ENCODE measurements at regions not wholly inside any gene's neighbourhood (a gene's known extent, or its start where the extent isn't known, plus 50 kb on each side); places are given as distances from the start of the nearest gene placed in this dataset.
"Not testable (repeated sequence)": the region's sequence is repeated elsewhere in the genome, so short reads cannot be mapped to it uniquely, and the experiment has no call there.

- TF ChIP-seq CTCF (conservative IDR thresholded peaks at IDR 0.05; ENCODE audit: control insufficient read depth, insufficient read depth, low read depth, low read length): no peak
- H3K4me3 ChIP-seq (ENCODE audit: control insufficient read depth, low read depth, low read length): no peak overlapping the region
- no peak for DNase-seq (ENCODE audit: low read depth)
These were observed 401.4 kb upstream of the NR3C2 start for GRCh38 chr4:148843625-148844024.

- no peak for TF ChIP-seq CTCF (conservative IDR thresholded peaks at IDR 0.05; ENCODE audit: control insufficient read depth, insufficient read depth, low read depth, low read length)
- no peak for DNase-seq (ENCODE audit: low read depth)
These were observed 400.6 kb upstream of the NR3C2 start for GRCh38 chr4:148842843-148843242.

GRCh38 chr4:148837571-148837970 is 395.4 kb upstream of the NR3C2 start:
- not testable (repeated sequence) for H3K4me3 ChIP-seq (ENCODE audit: control insufficient read depth, low read depth, low read length); DNase-seq (ENCODE audit: low read depth)

More at GRCh38 chr4:148842843-148843242, 400.6 kb upstream of the NR3C2 start:
- H3K4me3 ChIP-seq (ENCODE audit: control insufficient read depth, low read depth, low read length): no peak overlapping the region

GRCh38 chr4:148834804-148835631 is 392.8 kb upstream of the NR3C2 start:
- TF ChIP-seq CTCF (conservative IDR thresholded peaks at IDR 0.05; ENCODE audit: control insufficient read depth, insufficient read depth, low read depth, low read length): no peak
- no peak overlapping the region for H3K4me3 ChIP-seq (ENCODE audit: control insufficient read depth, low read depth, low read length)
- peak; percentile 47 for DNase-seq (ENCODE audit: low read depth)

GRCh38 chr4:148831945-148832344 is 389.7 kb upstream of the NR3C2 start:
- no peak overlapping the region for H3K4me3 ChIP-seq (ENCODE audit: control insufficient read depth, low read depth, low read length)
- DNase-seq (ENCODE audit: low read depth): peak; percentile 95
- TF ChIP-seq CTCF (conservative IDR thresholded peaks at IDR 0.05; ENCODE audit: control insufficient read depth, insufficient read depth, low read depth, low read length): no peak

- DNase-seq (ENCODE audit: low read depth): no peak
- no peak for TF ChIP-seq CTCF (conservative IDR thresholded peaks at IDR 0.05; ENCODE audit: control insufficient read depth, insufficient read depth, low read depth, low read length)
- H3K4me3 ChIP-seq (ENCODE audit: control insufficient read depth, low read depth, low read length): no peak overlapping the region
These were observed 386.1 kb upstream of the NR3C2 start for GRCh38 chr4:148828291-148828690.

- no peak for TF ChIP-seq CTCF (conservative IDR thresholded peaks at IDR 0.05; ENCODE audit: control insufficient read depth, insufficient read depth, low read depth, low read length)
- no peak overlapping the region for H3K4me3 ChIP-seq (ENCODE audit: control insufficient read depth, low read depth, low read length)
- no peak for DNase-seq (ENCODE audit: low read depth)
These were observed 385.6 kb upstream of the NR3C2 start for GRCh38 chr4:148827781-148828180.
